22Rv1 (cell line): ENCODE measurements at regions not wholly inside any gene's neighbourhood (a gene's known extent, or its start where the extent isn't known, plus 50 kb on each side); places are given as distances from the start of the nearest gene placed in this dataset.

ENCODE experiments used
- H3K27ac ChIP-seq: fragments of 450-650 bp; 2 replicates; pipeline ENCODE4 v1.5.1; 2017
- ZFX ChIP-seq: fragments of 450-650 bp; IDR thresholded peaks from 2 replicates; pipeline ENCODE4 v1.6.1; 2017; ENCODE audit warnings: antibody characterized with exemption, borderline replicate concordance
- TF ChIP-seq, protein P1 (sequence below): fragments of 450-650 bp; IDR thresholded peaks from 2 replicates; pipeline ENCODE4 v1.5.1; 2017; ENCODE audit warnings: mild to moderate bottlenecking

DNA sequence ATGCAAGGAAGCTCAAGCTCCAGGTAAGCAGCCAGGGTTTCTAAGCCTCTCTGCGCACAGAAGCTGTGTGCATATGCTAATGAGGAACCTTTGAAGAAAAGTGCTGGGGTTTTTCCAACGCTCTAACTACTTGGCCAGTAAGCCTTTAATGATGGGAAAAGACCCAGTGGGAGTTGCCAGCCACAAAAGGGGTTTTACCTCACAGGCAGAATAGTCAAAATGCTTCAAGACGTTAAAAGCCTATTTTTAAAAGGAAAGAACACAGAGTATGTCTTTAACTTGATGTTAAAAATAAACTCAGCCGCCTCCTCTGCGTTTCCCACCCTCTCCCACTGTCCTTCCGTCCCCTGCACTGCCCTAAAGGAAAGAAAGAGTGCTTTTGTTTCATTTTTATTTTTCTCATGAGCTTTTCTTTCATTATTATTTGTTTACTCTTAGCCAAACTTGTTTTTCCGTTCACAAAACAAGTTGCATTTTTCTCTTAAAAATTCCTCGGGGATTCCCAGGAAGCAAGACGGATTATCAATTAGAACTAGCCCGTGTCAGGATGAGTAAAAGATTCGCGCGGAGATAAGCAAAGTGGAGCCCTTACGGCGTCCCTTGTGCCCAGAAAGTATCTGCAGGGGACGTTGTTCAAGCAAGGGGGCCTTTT, 209.8 kb upstream of the NUDT4 start:
- TF ChIP-seq ZFX, result no peak
- TF ChIP-seq, protein P1, sequence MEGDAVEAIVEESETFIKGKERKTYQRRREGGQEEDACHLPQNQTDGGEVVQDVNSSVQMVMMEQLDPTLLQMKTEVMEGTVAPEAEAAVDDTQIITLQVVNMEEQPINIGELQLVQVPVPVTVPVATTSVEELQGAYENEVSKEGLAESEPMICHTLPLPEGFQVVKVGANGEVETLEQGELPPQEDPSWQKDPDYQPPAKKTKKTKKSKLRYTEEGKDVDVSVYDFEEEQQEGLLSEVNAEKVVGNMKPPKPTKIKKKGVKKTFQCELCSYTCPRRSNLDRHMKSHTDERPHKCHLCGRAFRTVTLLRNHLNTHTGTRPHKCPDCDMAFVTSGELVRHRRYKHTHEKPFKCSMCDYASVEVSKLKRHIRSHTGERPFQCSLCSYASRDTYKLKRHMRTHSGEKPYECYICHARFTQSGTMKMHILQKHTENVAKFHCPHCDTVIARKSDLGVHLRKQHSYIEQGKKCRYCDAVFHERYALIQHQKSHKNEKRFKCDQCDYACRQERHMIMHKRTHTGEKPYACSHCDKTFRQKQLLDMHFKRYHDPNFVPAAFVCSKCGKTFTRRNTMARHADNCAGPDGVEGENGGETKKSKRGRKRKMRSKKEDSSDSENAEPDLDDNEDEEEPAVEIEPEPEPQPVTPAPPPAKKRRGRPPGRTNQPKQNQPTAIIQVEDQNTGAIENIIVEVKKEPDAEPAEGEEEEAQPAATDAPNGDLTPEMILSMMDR, result no peak
- no peak overlapping the region for H3K27ac ChIP-seq

DNA sequence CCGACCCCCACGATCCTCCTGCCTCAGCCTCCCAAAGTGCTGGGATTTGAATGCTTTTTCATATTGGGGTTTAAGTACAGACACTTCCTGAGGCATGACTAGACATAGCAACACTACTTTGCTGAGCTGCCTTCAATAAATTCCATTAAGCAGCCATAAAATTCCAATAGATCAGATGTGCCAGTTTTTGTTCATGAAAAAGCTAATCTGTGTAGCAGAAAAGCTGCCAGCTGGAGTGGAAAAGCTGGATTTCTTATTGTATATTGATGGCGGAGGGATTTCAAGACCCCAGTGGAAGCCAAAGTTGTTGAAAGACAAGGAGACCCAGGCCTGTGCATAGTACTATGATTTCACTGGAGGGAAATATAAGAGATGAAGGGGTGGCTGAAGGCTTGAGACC, 209.0 kb upstream of the NUDT4 start:
- TF ChIP-seq, protein P1, result no peak
- no peak for TF ChIP-seq ZFX
- no peak overlapping the region for H3K27ac ChIP-seq

DNA sequence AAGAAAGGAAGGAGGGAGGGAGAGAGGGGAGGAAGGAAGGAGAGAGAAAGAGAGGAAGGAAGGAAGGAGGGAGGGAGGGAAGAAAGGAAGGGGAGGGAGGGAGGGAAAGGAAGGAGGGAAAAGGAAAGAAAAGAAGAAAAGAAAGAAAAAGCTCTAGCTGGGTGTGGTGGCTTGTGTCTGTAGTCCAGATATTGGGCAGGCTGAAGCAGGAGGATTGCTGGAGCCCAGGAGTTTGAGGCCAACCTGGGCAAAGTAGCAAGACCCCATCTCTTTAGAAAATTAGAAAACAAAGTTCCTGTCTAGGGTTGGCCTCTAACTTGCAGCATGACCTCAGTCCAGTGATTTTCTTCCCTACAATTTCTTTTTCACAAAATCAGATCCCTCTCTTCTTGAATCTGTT, 208.2 kb upstream of the NUDT4 start:
- no peak for TF ChIP-seq ZFX
- TF ChIP-seq, protein P1, result no peak
- H3K27ac ChIP-seq, result no peak overlapping the region

DNA sequence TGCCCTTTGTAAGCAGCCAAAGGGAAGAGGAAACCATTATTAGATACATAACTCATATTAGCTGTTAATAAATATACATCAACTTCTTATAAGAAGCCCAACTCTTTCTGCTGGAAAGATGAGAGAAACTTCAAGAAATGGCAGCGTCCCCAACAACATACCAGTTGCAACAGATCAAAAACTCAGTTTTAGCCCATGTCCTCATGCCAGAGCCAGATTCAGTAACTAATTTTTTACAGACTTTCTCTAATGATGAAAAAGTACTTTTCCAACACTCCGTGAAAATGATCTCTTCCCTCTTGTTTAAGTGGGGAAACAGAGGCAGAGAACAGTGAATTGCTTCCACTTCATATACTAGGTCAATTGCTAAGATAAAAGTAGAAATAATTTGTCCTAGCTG, 206.8 kb upstream of the NUDT4 start:
- TF ChIP-seq ZFX, result no peak
- TF ChIP-seq, protein P1, result no peak
- H3K27ac ChIP-seq, result no peak overlapping the region

DNA sequence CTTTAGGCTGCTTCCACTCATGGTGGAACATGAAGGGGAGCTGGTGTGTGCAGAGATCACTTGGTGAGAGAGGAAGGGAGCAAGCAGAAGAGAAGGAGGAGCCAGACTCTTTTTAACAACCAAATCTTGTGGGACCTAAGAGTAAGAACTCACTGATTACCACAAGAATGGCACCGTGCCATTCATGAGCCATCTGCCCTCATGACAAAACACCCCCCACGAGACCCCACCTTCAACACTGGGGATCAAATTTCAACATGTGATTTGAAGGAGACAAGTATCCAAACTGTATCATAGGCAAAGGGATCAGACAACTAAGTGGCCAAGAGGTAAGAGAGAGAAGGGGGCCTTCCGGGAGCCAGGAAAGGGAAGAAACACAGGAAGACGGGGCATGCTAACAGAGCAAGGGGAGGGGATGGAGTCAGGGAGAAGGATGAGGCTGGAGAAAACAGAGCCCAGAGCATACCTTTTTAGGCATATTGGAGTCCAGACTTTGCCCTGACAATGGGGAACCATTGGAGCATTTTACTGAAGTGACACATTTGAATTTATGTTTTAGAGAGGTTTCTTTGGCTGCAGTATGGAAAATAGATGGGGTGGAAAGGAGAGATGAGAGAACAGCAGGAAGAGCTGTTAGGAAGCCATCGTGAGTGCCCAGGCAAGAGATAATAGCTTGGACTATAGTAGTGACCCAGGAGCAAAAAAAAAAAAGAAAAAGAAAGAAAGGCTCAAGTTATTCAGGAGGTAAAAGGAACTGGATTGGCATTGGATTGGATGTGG, 204.4 kb upstream of the NUDT4 start:
- TF ChIP-seq, protein P1, result no peak
- TF ChIP-seq ZFX, result no peak
- H3K27ac ChIP-seq, result no peak overlapping the region

DNA sequence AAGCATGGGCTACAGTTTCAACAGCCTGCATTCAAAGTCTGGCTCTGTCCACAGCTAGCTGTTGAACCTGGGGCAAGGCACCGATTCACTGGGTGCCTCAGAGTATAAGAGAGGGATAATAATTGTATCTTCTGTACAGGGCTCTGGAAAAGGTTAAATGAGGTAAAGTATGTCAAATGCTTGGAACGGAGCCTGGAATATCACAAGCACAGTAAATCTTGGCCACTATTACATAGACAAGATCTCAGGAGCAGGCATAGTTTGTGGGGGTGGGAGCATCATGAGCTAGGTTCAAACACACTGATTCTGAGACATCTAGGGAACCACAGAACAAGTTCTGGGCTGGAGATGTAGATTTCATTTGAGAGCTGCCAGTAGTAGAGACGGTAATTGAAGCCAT, 203.7 kb upstream of the NUDT4 start:
- H3K27ac ChIP-seq, result no peak overlapping the region
- TF ChIP-seq, protein P1, result no peak
- TF ChIP-seq ZFX, result no peak

DNA sequence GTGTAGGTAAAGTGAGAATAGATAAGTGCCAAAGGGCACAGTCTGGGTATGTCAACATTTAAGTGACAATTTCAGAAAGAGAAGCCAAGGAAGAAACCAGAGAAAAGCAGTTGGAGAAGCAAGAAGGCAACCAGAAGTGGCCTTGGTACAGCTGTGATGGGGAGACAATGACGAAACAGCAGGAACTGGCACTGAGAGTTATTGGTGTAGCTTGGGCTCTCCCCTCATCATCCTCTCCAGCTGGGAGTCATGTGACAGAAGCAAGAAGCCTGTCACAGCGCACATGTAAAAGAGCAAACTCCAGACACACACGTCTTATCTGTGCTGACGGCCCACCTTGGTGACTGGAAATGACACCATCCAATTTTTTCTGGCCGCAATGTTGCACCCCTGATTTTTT, 203.3 kb upstream of the NUDT4 start:
- TF ChIP-seq, protein P1, result no peak
- no peak for TF ChIP-seq ZFX
- no peak overlapping the region for H3K27ac ChIP-seq
